Esophagus (tissue), 2 donors: ENCODE measurements at regions not wholly inside any gene's neighbourhood (a gene's known extent, or its start where the extent isn't known, plus 50 kb on each side); places are given as distances from the start of the nearest gene placed in this dataset.

Source experiments
- H3K27ac ChIP-seq, 2 donors: one replicate each; pipeline ENCODE4 v1.5.1; 2013; ENCODE audit warnings: low read depth in 2 of 2, mild to moderate bottlenecking in 2 of 2, inconsistent platforms in 1 of 2, low read length in 1 of 2, moderate library complexity in 1 of 2
- H3K27me3 ChIP-seq, 2 donors: one replicate each; pipeline ENCODE4 v1.6.1; 2013; ENCODE audit warnings: low read length in 2 of 2, control low read depth in 1 of 2, mild to moderate bottlenecking in 1 of 2; ENCODE audit not compliant: insufficient read depth in 2 of 2, control insufficient read depth in 1 of 2
- H3K36me3 ChIP-seq, 2 donors: one replicate each; pipeline ENCODE4 v1.6.1; 2013; ENCODE audit warnings: low read length in 1 of 2; ENCODE audit not compliant: control insufficient read depth in 2 of 2, insufficient read depth in 2 of 2
- H3K4me1 ChIP-seq, 2 donors: one replicate each; pipeline ENCODE4 v1.6.1; 2013; ENCODE audit warnings: low read length in 1 of 2; ENCODE audit not compliant: control insufficient read depth in 2 of 2, insufficient read depth in 2 of 2
- H3K4me3 ChIP-seq, 2 donors: one replicate each; pipeline ENCODE4 v1.5.1; 2013; ENCODE audit warnings: low read length in 2 of 2, mild to moderate bottlenecking in 2 of 2, low read depth in 1 of 2, moderate library complexity in 1 of 2
- H3K9me3 ChIP-seq, 2 donors: one replicate each; pipeline ENCODE4 v1.6.1; 2013; ENCODE audit warnings: mild to moderate bottlenecking in 2 of 2, low read depth in 1 of 2, low read length in 1 of 2, moderate library complexity in 1 of 2; ENCODE audit not compliant: control insufficient read depth in 2 of 2, insufficient read depth in 1 of 2
- WGBS, 2 donors: extraction: QIAGEN DNeasy Blood & Tissue Kit; methylation state at CpG; one replicate each; pipeline ENCODE4 v1.1.7; 2013; 5-methylcytosine and 5-hydroxymethylcytosine counted together
- donor health status: healthy with polysubstance abuse.
- donor health status: Bipolar disorder and iron deficiency.

DNA sequence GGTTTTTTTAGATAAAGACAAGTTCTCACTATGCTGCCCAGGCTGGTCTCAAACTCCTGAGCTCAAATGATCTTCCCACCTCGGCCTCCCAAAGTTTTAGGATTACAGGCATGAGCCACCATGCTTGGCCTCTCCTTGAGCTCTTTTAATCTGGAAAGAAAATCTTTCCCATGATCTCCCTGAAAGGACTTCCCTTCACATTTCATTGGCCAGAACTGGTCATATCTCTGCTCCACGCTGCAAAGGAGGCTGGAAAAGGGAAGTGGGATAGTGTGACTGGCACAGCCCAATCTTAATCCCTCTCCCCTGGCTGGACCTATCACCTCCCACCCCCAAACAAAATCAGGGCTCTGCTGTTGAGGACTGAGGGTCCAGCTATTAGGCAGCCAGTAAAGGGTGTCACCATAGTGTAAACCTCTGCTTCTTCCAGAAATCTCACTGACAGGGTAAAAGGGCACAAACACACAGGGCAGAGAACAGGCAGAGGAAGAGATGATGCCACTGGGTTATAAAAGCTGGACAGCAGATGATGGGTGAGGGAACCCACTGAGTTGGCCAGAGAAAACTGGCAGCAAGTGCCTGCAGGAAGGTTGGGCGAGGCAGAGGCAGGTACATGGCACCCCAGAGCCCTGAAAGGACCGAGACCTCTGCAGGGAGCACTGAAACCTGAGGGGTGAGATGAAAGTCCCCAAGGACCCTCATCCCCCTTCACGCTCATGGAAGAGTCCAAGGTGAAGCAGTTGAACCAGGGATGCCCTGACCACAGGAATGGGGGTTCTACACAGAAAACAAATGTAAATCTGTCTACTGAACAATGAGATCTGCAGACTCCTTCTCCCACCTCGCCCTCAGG is 83.1 kb upstream of the PTPN1 start:
- WGBS, 2 donors, result 75 to 78% methylated on average over 6 of the region's 6 CpGs
- Histone ChIP-seq H3K9me3 (no peaks in the 10 kb centered on the region), H3K27me3 (no peaks in the 10 kb centered on the region), H3K4me1 (peaks cover 0 to 25% of the 10 kb centered on the region in 2 donors), H3K36me3 (no peaks in the 10 kb centered on the region), H3K4me3 (no peak overlapping the region), H3K27ac (peak overlapping the region in 1 of 2 donors; percentile 43)

DNA sequence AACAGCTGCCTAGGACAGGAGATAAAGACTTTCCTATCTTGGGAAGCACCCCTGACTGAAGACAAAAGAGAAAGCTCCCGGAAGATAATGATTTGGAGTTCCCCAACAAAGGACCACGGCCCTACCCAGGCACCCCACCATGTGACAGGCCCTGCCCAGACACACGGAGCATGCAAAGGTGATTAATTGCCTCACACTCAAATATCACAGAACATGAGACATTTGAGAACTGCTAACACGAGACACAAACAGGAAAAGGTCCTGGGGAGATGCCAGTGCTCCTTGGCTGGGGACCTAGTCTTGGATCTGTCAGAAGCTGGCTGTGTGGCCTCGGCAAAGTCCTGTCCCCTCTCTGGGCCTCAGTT is 82.5 kb upstream of the PTPN1 start:
- 13 to 22% methylated on average over 5 of the region's 5 CpGs for WGBS, 2 donors
- Histone ChIP-seq H3K27ac (peak overlapping the region; percentile 12 to 43), H3K27me3 (no peaks in the 10 kb centered on the region), H3K36me3 (no peaks in the 10 kb centered on the region), H3K4me1 (peaks cover 0 to 22% of the 10 kb centered on the region in 2 donors), H3K4me3 (no peak overlapping the region), H3K9me3 (no peaks in the 10 kb centered on the region)

DNA sequence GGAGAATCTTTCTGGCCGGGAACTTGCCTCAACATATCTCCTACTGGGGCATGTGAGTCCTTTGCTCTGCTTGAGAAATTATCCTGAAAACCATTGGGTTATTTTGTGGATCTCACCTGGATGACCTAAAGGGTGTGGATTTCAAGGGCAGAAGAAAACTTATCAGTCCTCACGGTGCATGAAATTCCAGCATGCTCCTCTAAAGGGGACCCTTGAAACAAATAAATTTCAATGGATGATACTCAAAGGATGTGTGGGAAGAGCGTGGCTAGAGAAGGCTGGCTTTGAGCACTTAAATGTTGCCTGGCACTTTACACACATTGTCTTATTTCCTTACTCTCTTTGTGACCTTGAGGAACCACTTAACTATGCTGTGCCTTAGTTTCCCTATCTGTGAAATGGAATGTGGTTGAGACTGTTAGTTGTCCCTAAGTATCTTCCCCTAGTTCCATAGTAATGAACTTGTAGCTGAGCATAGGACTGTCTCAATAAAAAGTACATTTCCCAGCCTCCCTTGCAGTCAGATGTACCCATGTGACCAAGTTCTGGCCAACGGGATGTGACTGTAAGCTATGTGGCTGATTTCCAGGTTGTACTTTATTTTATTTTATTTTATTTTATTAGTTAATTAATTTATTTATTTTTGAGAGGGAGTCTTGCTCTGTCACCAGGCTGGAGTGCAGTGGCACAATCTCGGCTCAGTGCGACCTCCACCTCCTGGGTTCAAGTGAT is 81.9 kb upstream of the PTPN1 start:
- Histone ChIP-seq H3K4me1 (peaks cover 0 to 22% of the 10 kb centered on the region in 2 donors), H3K36me3 (no peaks in the 10 kb centered on the region), H3K9me3 (no peaks in the 10 kb centered on the region), H3K27me3 (no peaks in the 10 kb centered on the region), H3K4me3 (no peak overlapping the region), H3K27ac (peak overlapping the region; percentile 12 to 16)
- 78 to 80% methylated on average over 6 of the region's 6 CpGs for WGBS, 2 donors

DNA sequence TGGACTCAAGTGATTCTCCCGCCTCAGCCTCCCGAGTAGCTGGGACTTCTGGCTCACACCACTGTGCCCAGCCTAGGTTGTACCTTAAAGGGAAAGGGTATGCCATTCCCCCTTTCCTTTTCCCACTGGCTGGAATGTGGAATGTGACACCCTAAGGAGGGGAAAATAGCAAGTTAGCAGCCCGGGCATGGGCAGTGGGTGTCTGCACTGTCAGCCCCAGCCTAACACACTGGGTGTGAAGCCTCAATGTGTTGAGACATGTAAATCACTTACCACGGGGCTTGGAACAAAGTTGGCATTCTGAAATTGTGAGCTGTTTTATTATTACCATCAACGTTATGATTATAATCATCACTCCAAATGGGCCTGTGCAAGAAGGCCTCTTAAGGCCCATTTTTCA is 80.8 kb upstream of the PTPN1 start:
- no peaks in the 10 kb centered on the region for H3K27me3 ChIP-seq
- H3K27ac ChIP-seq, result peak overlapping the region in 1 of 2 donors; percentile 70
- 48 to 60% methylated on average over 5 of the region's 5 CpGs for WGBS, 2 donors
- H3K9me3 ChIP-seq, result no peaks in the 10 kb centered on the region
- H3K4me1 ChIP-seq, result peaks cover 0 to 22% of the 10 kb centered on the region in 2 donors
- no peak overlapping the region for H3K4me3 ChIP-seq
- H3K36me3 ChIP-seq, result no peaks in the 10 kb centered on the region

DNA sequence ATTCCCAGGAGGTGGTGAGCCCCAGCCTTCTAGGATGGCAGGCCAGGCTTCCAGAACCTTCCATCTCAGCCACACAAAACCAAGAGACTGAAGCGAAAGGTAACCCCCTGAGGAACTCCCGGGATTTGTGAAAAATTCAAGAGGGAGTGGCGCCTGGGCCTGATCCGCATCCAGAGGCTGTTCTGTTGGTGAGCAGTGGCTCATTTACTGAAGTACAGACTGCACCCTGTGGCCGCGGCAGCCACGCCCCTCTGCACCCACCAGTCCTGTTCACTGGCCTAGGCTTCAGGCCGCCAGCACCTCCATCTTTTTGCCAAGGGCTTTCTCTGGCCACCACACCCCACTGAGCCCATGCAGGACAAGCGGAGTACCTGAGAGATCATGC is 79.1 kb upstream of the PTPN1 start:
- 59 to 64% methylated on average over 9 of the region's 9 CpGs for WGBS, 2 donors
- H3K9me3 ChIP-seq, result no peaks in the 10 kb centered on the region
- H3K4me3 ChIP-seq, result no peak overlapping the region
- no peaks in the 10 kb centered on the region for H3K36me3 ChIP-seq
- H3K27ac ChIP-seq, result peak overlapping the region; percentile 66 to 82
- H3K4me1 ChIP-seq, result peaks cover 3 to 24% of the 10 kb centered on the region in 2 donors
- H3K27me3 ChIP-seq, result no peaks in the 10 kb centered on the region

DNA sequence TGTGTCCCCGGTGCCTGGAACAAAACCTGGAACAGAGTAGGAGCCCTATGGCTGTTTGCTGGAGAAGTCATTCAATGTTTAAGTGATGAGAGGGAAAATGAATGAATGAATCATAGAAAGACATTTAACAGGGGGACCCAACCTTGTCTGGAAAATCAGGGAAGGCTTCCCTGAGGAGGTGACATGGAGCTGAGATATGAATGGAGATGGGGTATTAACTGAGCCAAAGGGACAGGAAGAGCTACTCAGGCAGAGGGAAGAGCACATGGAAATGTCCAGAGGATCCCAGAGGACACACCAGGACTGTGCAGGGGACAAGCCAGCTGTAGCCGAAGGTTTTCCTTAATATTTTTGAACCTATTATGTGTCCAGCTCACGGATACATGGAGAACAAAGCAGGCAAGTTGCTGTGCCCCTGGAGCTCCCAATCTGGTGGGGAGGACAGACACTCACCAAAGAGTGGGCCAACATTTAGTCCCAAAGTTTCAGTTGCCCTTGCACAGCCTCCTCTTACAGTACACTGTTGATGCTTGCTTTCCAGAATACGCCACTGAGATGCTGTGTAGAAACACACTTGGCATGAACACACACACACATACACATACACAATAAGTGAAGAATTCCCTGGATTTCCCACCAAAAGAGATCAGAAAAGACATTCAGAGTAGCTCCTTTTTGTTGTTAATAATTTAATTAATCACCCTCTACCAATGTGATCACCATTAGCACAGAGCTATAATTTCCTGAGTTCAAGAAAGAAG is 77.0 kb upstream of the PTPN1 start:
- 93 to 96% methylated on average over 4 of the region's 4 CpGs for WGBS, 2 donors
- Histone ChIP-seq H3K27ac (no peak overlapping the region), H3K4me1 (peaks cover 3 to 15% of the 10 kb centered on the region in 2 donors), H3K4me3 (no peak overlapping the region), H3K27me3 (no peaks in the 10 kb centered on the region), H3K9me3 (no peaks in the 10 kb centered on the region), H3K36me3 (no peaks in the 10 kb centered on the region)

DNA sequence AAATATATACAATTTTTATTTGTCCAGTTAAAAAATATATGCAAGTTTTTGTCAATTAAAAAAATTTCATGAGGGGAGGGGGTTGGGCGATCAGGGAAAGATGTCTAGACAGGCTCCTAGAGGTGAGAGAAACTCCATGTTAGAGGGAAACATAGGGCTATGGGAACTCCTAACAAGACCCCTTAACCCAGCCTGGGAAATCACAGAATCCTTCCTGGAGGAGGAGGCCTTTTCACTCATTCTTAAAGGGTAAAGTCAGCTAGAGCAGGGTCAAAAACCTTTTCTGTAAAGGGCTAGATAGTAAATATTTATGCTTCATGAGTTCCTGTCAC is 75.9 kb upstream of the PTPN1 start:
- 89 to 94% methylated on average over 1 of the region's 1 CpG for whole genome bisulfite sequencing, 2 donors
- Histone ChIP-seq H3K4me3 (no peak overlapping the region), H3K36me3 (no peaks in the 10 kb centered on the region), H3K27ac (no peak overlapping the region), H3K9me3 (no peaks in the 10 kb centered on the region), H3K4me1 (peaks cover 3 to 13% of the 10 kb centered on the region in 2 donors), H3K27me3 (no peaks in the 10 kb centered on the region)

DNA sequence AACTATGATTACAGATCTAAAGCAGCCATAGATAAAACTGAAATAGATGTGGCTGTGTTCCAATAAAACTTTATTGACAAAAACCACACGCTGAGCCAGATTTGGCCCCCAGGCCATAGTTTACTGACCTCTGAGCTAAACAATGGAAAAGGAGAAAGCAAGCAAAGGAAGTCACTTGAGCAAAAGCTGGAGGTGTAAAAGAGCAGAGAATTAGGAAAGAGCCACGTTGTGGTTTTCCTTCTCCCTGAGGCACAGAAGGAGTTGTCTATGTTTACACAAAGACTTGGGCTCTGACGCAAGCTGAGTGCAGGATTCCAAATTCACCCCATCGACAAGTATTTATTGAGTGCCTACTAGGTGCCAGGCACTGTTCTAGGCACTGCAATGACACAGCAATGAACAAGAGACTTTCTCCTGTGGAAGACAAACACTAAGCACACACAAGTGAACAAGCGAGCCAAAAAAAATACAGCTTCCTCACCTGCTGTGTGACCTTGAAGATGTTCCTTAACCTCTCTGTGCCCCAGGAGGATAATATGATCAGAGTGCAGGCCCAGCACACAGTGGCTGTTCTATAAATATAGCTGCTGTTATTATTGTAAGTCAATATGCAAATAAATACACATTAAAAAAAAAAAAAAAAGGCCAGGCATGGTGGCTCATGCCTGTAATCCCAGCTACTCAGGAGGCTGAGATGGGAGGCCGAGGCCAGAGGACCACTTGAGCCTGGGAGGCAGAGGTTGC is 75.4 kb upstream of the PTPN1 start:
- Histone ChIP-seq H3K9me3 (no peaks in the 10 kb centered on the region), H3K27me3 (no peaks in the 10 kb centered on the region), H3K27ac (no peak overlapping the region), H3K4me3 (no peak overlapping the region), H3K4me1 (peaks cover 3 to 14% of the 10 kb centered on the region in 2 donors), H3K36me3 (no peaks in the 10 kb centered on the region)
- 43 to 53% methylated on average over 6 of the region's 6 CpGs for WGBS, 2 donors

DNA sequence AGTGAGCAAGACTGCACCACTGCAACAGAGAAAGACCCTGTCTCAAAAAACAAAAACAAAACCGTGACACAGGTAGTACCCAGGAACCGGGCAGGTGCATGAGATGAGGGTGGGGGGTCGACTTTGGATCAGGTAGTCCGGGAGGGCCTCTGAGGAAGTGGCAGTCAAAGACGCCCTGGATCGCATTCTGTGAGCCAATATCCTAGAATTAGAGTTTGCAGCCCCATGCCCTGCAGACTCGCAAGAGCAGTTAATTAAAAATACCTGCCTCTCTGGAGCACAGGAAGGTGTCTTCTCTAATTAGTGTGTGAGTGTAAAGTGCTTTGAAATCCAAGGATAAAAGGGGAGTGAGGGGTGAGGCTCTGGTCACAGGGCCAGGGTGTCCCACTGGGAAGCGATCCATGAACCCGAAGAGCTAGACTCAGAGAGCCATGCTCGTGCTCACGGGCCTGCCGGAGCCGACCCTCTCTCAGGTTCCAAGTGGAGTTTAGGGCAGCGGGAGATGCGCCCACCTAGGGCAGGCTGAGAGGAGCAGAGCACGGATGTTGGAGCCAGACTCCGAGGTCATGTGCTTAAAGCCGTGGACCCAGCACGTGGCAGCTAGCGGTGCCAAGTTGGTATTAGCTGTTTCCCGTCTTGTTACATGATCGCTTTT is 74.7 kb upstream of the PTPN1 start:
- 78 to 81% methylated on average over 22 of the region's 22 CpGs for WGBS, 2 donors
- no peaks in the 10 kb centered on the region for H3K27me3 ChIP-seq
- no peaks in the 10 kb centered on the region for H3K9me3 ChIP-seq
- peaks cover 3 to 14% of the 10 kb centered on the region in 2 donors for H3K4me1 ChIP-seq
- no peak overlapping the region for H3K4me3 ChIP-seq
- peak overlapping the region in 1 of 2 donors; percentile 37 for H3K27ac ChIP-seq
- no peaks in the 10 kb centered on the region for H3K36me3 ChIP-seq
